GM19240 (cell line): ENCODE measurements at regions not wholly inside any gene's neighbourhood (a gene's known extent, or its start where the extent isn't known, plus 50 kb on each side); places are given as distances from the start of the nearest gene placed in this dataset.
A peak's percentile ranks its signal among the peaks of the same experiment; 100 is the strongest.
"Not testable (repeated sequence)": the region's sequence is repeated elsewhere in the genome, so short reads cannot be mapped to it uniquely, and the experiment has no call there.

Source experiments
- DNase-seq: peaks from one replicate; pipeline ENCODE4 v3.0.0; 2011; ENCODE audit warnings: low spot score; ENCODE audit not compliant: insufficient read length

GRCh38 chr12:123062681-123063486 is 82.4 kb downstream of the ARL6IP4 start:
- DNase-seq = no peak

GRCh38 chr12:123061441-123062205 is 81.1 kb downstream of the ARL6IP4 start:
- DNase-seq = no peak

GRCh38 chr12:123059500-123059899 is 79.0 kb downstream of the ARL6IP4 start:
- DNase-seq = no peak

GRCh38 chr12:123058980-123059379 is 78.5 kb downstream of the ARL6IP4 start:
- no peak for DNase-seq

DNA sequence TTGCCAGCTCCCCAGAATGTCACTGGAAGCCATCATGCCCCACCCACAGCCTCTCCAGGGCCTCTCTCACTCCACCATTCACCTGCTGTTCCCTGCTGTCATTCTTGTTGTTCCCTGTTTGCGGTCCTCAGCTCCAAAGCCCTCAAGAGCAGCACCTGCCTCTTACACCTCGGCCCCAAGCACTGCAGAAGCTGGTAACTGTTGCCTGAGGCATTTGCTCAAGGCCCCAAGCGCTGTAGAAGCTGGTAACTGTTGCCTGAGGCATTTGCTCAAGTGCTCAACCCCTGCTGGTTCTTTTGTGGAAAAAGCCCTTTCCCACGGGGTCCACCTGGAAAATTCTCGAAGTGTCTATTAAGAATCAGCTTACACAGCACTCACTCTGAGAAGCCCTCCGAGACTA is 78.0 kb downstream of the ARL6IP4 start:
- DNase-seq = no peak

- DNase-seq = no peak
Measured at GRCh38 chr12:123057513-123058265, 77.2 kb downstream of the ARL6IP4 start.

- DNase-seq = no peak
Measured at GRCh38 chr12:123056709-123057108, 76.2 kb downstream of the ARL6IP4 start.

DNA sequence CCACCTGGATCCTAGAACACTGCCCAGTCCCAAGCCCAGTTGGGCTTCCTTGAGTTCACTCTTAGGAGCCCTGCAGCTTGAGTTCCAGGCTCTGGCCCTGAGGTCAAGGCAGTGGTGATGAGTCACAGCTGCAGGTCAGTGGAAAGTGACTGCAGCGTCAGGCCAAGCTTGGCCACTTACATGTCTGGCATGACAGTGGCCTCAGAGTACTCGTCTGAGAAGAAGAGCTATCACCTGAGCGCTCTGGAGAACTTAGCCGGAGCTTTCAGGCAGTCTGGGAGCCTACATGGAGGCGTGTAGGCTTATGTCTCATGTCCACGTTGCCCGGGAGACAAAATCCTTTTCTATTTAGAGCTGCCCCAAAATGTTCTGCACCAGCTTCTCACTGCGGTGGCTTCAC is 75.6 kb downstream of the ARL6IP4 start:
- DNase-seq = no peak

DNA sequence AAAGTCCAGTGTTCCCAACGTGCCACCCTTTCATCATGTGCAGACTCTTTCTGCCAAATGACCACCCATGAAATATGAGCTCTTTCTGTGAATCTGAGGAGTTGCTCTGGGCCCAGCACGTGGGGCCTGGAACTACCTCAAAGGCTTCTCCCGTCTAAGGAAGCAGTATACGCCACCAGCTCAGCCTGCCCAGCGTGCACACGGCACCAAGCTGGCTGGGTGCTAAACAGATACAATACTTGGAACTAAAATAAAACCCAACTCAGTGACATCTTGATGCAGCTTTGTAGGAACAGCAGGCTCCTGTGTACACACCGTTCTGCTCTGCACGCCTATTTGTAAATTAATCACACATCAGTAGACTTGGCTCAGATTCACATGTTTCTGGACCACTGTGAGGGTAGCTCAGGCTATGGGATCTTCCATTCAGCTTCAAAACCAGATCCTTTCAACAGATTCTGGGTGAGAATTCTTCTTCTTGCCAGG is 74.8 kb downstream of the ARL6IP4 start:
- no peak for DNase-seq

DNA sequence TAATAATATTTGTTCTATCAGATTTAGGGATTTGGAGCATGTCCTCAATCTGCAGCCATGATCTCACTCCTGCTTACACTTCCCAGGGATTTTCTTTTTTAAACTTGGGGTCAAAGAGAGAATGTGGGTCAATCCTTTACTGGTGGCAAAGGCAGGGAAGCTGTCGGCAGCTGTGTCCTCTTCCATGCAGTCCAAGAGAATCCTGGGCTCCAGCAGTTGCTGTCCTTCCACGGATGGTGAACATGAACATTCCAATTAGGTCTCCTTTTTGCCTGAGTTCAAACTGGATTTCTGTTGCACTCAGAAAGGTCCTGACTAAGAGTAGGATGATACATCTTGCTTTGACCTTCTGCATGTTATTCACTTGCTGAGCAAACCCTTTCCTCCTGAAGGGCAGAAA is 73.9 kb downstream of the ARL6IP4 start:
- no peak for DNase-seq

DNA sequence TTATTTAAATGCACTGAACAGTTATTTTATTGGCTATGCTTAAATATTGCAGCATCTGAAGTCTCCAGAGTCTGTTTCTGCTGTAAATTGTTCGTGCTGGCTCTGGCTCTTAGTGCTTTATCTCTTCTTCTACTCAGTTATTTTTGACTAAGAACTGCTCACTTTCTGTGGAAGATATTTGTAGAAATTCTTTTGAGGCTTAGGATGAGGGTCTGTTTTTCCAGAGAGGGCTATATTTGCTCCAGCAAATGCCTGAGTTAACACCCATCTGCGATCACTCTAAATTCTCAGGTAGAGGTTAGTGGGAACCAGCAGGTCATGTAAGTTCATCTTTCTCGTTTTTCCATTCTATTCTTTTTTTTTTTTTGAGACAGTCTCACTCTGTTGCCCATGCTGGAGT is 71.1 kb downstream of the ARL6IP4 start:
- DNase-seq = no peak

DNA sequence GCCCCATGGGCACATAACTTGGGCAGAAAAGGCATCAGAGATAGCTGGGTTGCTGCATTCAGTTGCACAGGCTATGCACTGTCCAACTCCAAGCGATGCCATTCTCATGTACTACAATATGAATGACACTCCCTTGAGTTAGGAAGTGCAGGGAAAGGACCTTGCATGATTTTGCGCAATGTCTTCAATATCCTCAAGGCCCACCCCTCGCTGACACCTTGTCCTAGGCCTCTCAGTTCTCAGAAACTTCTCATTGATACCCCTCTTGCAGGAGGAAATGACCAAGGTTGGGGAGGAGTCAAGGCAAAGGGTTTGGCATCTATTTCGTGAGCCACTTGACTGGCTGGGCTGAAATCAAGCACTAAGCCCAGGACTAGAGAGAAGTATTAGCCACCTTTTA is 70.4 kb downstream of the ARL6IP4 start:
- no peak for DNase-seq

DNA sequence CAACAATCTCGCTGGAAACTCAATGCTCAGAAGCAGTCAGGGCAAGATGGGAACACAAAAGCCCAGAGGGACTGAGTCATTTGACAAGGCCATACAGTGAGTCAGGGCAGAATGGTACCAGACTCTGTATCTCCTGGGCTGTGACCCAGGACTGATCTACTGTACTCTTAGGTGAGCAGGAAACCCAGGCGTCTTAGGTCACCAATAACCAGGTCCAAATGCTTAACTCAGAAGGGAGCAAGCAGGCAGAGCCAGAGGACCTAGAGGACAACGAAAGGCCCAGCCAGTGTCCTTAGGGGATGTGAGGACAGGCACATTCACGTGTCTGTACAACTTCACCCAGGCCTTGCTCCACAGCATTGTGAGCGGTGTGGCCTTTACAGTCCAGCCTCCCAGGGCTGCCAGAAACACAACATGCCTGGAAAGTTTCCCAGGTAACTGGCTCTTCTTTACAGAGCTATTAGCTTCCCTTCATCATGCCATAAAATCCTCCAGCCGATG is 69.9 kb downstream of the ARL6IP4 start:
- DNase-seq = no peak

- DNase-seq = no peak
Measured at GRCh38 chr12:123049398-123050240, 69.1 kb downstream of the ARL6IP4 start.

DNA sequence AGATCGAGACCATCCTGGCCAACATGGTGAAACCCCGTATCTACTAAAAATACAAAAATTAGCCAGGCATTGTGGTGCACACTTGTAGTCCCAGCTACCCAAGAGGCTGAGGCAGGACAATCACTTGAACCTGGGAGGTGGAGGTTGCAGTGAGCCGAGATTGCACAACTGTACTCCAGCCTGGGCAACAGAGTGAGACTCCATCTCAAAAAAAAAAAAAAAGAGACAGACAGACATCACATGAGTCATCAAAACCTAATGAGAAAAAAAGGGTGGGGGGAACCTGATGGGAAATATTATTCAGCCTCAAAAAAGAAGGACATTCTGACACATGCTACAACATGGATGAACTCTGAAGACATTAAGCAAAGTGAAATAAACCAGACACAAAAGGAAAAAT is 67.4 kb downstream of the ARL6IP4 start:
- not testable (repeated sequence) for DNase-seq

GRCh38 chr12:123047289-123047688 is 66.8 kb downstream of the ARL6IP4 start:
- DNase-seq = no peak

DNA sequence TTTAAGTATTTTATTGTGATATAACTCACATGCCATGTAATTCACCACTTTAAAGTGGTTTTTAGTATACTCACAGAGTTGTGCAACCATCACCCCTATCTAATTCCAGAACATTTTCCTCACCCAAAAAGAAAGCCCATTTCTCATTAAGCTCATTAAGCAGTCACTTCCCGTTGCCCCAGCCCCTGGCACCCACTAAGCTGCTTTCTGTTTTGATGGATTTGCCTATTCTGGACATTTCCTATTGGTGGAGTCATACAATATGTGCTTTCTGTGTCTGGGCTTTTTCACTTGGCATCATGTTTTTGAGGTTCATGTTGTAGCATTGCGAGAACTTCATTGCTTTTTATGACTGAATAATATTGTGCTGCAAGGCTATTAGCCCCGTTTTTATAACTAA is 66.0 kb downstream of the ARL6IP4 start:
- no peak for DNase-seq

- no peak for DNase-seq
Measured at GRCh38 chr12:123045678-123046077, 65.2 kb downstream of the ARL6IP4 start.

DNA sequence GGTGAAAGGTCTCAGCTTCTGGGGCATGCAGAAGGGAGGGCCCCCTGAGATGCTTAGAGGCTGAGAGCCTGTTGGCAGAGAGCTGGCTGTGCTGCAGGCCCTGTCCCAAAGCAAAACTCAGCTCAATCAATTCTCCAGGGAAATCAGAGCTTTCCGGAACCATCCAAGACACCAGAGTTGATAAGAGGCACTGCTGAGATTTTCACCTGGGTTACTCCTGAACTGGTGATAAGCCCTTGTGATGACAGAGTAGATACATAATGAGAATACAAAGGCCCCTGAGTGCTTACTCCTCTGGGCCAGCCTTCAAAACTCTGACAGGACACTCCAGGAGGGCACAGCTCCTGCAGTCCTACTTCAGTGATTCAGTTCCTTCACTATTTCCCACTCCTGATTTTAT is 63.9 kb downstream of the ARL6IP4 start:
- DNase-seq = no peak

- DNase-seq = peak; percentile 30
Measured at GRCh38 chr12:123043536-123044001, 63.1 kb downstream of the ARL6IP4 start.

DNA sequence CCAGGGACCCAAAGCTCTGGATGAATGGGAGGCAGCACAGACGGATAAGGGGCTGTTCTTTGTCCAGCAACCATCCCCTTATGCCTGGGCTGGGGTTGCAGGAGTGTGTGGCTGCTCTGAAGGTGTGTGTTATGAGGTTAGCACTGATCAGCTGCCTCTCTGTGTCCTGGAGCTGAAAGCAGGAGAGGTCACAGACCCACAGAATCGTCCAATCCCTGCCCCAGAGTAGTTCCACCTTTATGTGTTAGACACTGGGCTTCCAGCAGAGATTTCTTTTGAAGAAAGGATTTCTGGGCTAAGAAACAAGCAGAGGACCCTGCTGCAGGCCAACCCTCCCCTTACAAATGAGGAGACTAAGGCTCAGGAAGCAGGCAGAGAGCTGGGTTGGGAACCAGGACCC is 62.4 kb downstream of the ARL6IP4 start:
- no peak for DNase-seq
